Neuronal stem cell (in vitro differentiated cells): ENCODE measurements at regions not wholly inside any gene's neighbourhood (a gene's known extent, or its start where the extent isn't known, plus 50 kb on each side); places are given as distances from the start of the nearest gene placed in this dataset.

Experiments used
- DNase-seq: peaks from one replicate; pipeline ENCODE4 v3.0.0-alpha.2; 2013; ENCODE audit warnings: low spot score
- H2AFZ ChIP-seq: one replicate; pipeline ENCODE4 v1.6.1; 2013; ENCODE audit warnings: mild to moderate bottlenecking, low read length, inconsistent platforms
- H2AK5ac ChIP-seq: 2 replicates; pipeline ENCODE4 v1.6.1; 2013; ENCODE audit warnings: low read depth, mild to moderate bottlenecking, inconsistent platforms, low read length, moderate library complexity, mixed read lengths
- H2BK120ac ChIP-seq: 2 replicates; pipeline ENCODE4 v1.6.1; 2013; ENCODE audit warnings: low read depth, mild to moderate bottlenecking, inconsistent platforms, low read length, moderate library complexity, mixed read lengths
- H2BK12ac ChIP-seq: one replicate; pipeline ENCODE4 v1.6.1; 2013; ENCODE audit warnings: low read length, inconsistent platforms
- H2BK15ac ChIP-seq: 2 replicates; pipeline ENCODE4 v1.6.1; 2013; ENCODE audit warnings: mild to moderate bottlenecking, low read length, inconsistent platforms, mixed read lengths
- H2BK5ac ChIP-seq: one replicate; pipeline ENCODE4 v1.6.1; 2013; ENCODE audit warnings: inconsistent platforms, mild to moderate bottlenecking, low read length, moderate library complexity
- H3K14ac ChIP-seq: one replicate; pipeline ENCODE4 v1.6.1; 2013; ENCODE audit warnings: low read length, inconsistent platforms
- H3K18ac ChIP-seq: 2 replicates; pipeline ENCODE4 v1.6.1; 2013; ENCODE audit warnings: low read length, inconsistent platforms
- H3K23ac ChIP-seq: 2 replicates; pipeline ENCODE4 v1.6.1; 2013; ENCODE audit warnings: low read depth, mild to moderate bottlenecking, mixed read lengths, low read length, inconsistent platforms; ENCODE audit not compliant: poor library complexity
- H3K27ac ChIP-seq: replicated peaks from 3 replicates; pipeline ENCODE4 v1.5.1; 2013; ENCODE audit warnings: low read length, inconsistent platforms
- H3K27me3 ChIP-seq, 3 experiments: 2 replicates each; pipeline ENCODE4 v1.6.1; 2013; ENCODE audit warnings: low read length in 3 of 3, mild to moderate bottlenecking in 2 of 3, inconsistent platforms in 1 of 3, low read depth in 1 of 3, mixed read lengths in 1 of 3, moderate library complexity in 1 of 3; ENCODE audit not compliant: control insufficient read depth in 3 of 3, insufficient read depth in 3 of 3
- H3K36me3 ChIP-seq, 2 donors: replicated peaks in 1 of 2; 2 replicates each; pipeline ENCODE4 v1.6.1; 2013; ENCODE audit warnings: low read length in 2 of 2; ENCODE audit not compliant: control insufficient read depth in 2 of 2, insufficient read depth in 2 of 2
- H3K4ac ChIP-seq: 2 replicates; pipeline ENCODE4 v1.6.1; 2013; ENCODE audit warnings: inconsistent platforms, mild to moderate bottlenecking, low read length, moderate library complexity
- H3K4me1 ChIP-seq, 2 donors: 1 replicate in 1 of 2; 2 replicates in 1 of 2; pipeline ENCODE4 v1.6.1; 2013; ENCODE audit warnings: low read length in 2 of 2, low read depth in 1 of 2; ENCODE audit not compliant: control insufficient read depth in 2 of 2, insufficient read depth in 1 of 2
- H3K4me2 ChIP-seq: one replicate; pipeline ENCODE4 v1.6.1; 2013; ENCODE audit warnings: mild to moderate bottlenecking, low read length, inconsistent platforms; ENCODE audit not compliant: insufficient read depth, poor library complexity, severe bottlenecking
- H3K4me3 ChIP-seq, 2 donors: 2 replicates each; pipeline ENCODE4 v1.5.1; 2013; ENCODE audit warnings: low read length in 2 of 2, mild to moderate bottlenecking in 2 of 2, inconsistent platforms in 1 of 2, moderate library complexity in 1 of 2
- H3K79me1 ChIP-seq: one replicate; pipeline ENCODE4 v1.6.1; 2013; ENCODE audit warnings: low read depth, mild to moderate bottlenecking, inconsistent platforms, low read length, moderate library complexity
- H3K9ac ChIP-seq: one replicate; pipeline ENCODE4 v1.6.1; 2013; ENCODE audit warnings: mild to moderate bottlenecking, low read depth, low read length, inconsistent platforms; ENCODE audit not compliant: poor library complexity
- H3K9me3 ChIP-seq, 2 donors: replicated peaks in 1 of 2; 2 replicates each; pipeline versions ENCODE3 to v1.6.1; 2013; ENCODE audit warnings: low read length in 2 of 2, mild to moderate bottlenecking in 2 of 2, inconsistent platforms in 1 of 2, low read depth in 1 of 2, mixed read lengths in 1 of 2, moderate library complexity in 1 of 2; ENCODE audit not compliant: control insufficient read depth in 2 of 2, insufficient read depth in 1 of 2
- H4K8ac ChIP-seq: one replicate; pipeline ENCODE4 v1.6.1; 2013; ENCODE audit warnings: low read depth, mild to moderate bottlenecking, inconsistent platforms, low read length, moderate library complexity
- H4K91ac ChIP-seq: one replicate; pipeline ENCODE4 v1.6.1; 2013; ENCODE audit warnings: low read length, low read depth, mild to moderate bottlenecking, inconsistent platforms; ENCODE audit not compliant: poor library complexity
- WGBS, 2 donors: extraction: QIAGEN DNeasy Blood & Tissue Kit; methylation state at CpG; one replicate each; pipeline ENCODE4 v1.1.7; 2013; ENCODE audit warnings: missing lambda C conversion rate in 2 of 2, mixed read lengths in 1 of 2; ENCODE audit not compliant: insufficient read length in 2 of 2, insufficient replicate concordance in 1 of 2; ENCODE audit errors: extremely low coverage in 2 of 2; 5-methylcytosine and 5-hydroxymethylcytosine counted together

DNA sequence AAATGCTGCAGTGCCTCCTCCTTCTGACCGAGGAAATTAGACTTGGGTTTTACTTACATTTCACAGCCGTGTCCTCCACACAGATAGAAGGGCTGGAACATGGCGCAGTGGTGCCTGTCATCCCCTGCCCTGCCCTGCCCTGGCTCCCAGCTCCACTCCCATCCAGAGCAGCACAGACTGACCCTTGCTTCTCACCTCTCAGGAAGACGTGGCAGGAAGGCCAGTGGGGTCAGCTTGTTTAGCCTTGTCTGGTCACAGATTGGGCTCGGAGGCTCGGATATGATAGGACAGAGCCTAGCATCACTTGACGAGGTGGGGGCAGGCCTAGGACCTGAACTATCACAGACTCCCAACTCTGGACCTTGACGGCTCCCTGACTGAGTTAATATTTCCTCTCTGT, 88.5 kb downstream of the LINGO1 start:
- peaks cover 0 to 5% of the 10 kb centered on the region in 2 donors for H3K9me3 ChIP-seq
- H3K27me3 ChIP-seq = no peaks in the 10 kb centered on the region
- H2AFZ ChIP-seq = no peak overlapping the region
- no peak overlapping the region for H3K4ac ChIP-seq
- no peak overlapping the region for H3K4me3 ChIP-seq
- peak overlapping the region; percentile 27 for H4K91ac ChIP-seq
- H2AK5ac ChIP-seq = peak overlapping the region; percentile 79
- peak overlapping the region; percentile 78 for H4K8ac ChIP-seq
- no CpG with 5 or more reads among the region's 8 CpGs for WGBS, 2 donors
- H3K23ac ChIP-seq = no peak overlapping the region
- no peak overlapping the region for H2BK120ac ChIP-seq
- DNase-seq = no peak
- peaks cover 29 to 45% of the 10 kb centered on the region in 2 donors for H3K4me1 ChIP-seq
- no peaks in the 10 kb centered on the region for H3K79me1 ChIP-seq
- no peak overlapping the region for H3K4me2 ChIP-seq
- H3K18ac ChIP-seq = no peak overlapping the region
- H2BK5ac ChIP-seq = no peak overlapping the region
- no peaks in the 10 kb centered on the region for H3K36me3 ChIP-seq
- no peak overlapping the region for H3K27ac ChIP-seq
- no peak overlapping the region for H3K14ac ChIP-seq
- peak overlapping the region; percentile 69 for H2BK15ac ChIP-seq
- no peak overlapping the region for H3K9ac ChIP-seq
- peak overlapping the region; percentile 51 for H2BK12ac ChIP-seq

DNA sequence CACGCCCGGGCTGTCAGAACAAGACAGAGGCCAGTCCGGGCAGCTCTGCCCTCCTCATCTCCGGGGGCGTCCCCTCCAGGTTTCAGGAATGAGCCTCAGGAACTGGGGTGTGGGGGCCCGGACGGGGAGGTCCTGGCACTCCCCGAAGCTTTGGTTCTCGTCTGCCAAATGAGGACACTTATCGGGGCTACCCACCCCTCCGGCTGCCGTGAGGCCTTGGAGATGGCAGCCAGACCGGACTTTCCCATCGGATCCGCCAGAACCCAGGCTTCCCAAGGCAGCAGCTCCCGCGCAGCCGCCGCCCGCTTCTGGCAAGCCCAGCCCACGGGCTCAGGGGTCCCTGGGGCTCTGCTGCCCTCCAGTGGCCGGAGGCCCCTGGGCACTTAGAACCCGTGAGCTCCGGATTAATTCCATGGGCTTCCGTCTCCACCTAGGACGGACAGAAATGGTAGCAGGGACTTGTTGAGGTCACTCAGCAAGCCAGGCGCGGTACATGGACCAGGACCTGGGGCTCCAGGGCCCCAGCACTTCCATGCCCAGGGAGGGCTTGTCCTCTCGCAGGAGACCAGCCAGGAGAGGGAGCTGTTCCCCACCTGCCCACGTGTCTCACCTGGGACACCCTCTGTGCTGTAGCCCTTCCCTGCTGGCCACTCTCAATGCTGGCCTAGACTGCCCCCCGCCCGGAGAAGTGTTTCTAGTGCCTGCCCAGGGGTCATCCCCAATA, 89.4 kb downstream of the LINGO1 start:
- Histone ChIP-seq H2BK15ac (peak overlapping the region; percentile 95), H3K14ac (no peak overlapping the region), H3K4me1 (peaks cover 21 to 45% of the 10 kb centered on the region in 2 donors), H3K27ac (no peak overlapping the region), H4K91ac (peak overlapping the region; percentile 46), H3K36me3 (no peaks in the 10 kb centered on the region), H3K23ac (peak overlapping the region; percentile 47), H3K9ac (peak overlapping the region; percentile 50), H2BK120ac (no peak overlapping the region), H3K4me2 (peak overlapping the region; percentile 55), H4K8ac (no peak overlapping the region), H3K4me3 (peak overlapping the region; percentile 35 to 39), H3K4ac (peak overlapping the region; percentile 10), H2AFZ (peak overlapping the region; percentile 92), H2BK12ac (peak overlapping the region; percentile 85), H3K18ac (peak overlapping the region; percentile 87), H2BK5ac (no peak overlapping the region), H2AK5ac (peak overlapping the region; percentile 32), H3K27me3 (no peaks in the 10 kb centered on the region), H3K9me3 (peaks cover 0 to 3% of the 10 kb centered on the region in 2 donors), H3K79me1 (no peaks in the 10 kb centered on the region)
- peak; percentile 84 for DNase-seq
- WGBS, 2 donors = no CpG with 5 or more reads among the region's 32 CpGs

DNA sequence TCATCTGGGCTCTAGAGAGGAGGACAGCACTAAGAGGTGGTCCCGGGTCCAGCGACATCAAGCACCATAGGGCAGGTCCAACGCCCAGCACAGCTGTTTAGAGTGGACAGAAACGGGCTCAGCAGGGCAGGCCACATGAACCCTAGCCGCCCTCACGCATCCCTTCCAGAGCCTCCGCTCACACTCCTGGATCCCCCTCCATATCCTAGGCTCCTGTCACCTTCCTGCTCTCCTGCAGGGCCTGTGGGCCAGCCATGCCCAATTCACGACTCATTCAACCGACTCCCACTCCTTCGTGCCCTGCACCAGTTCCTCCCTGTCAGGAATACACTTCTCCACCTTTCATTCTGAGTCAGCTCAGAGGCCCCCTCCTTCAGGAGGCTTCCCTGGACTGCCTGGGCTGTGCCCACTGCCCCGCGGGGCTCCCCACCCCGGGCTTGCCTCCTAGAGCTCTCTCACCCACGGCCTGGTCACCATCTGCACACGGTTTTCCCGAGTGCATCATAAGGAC, 90.2 kb downstream of the LINGO1 start:
- Histone ChIP-seq H3K23ac (no peak overlapping the region), H3K79me1 (no peaks in the 10 kb centered on the region), H3K4ac (no peak overlapping the region), H3K4me2 (no peak overlapping the region), H3K9me3 (peaks cover 0 to 3% of the 10 kb centered on the region in 2 donors), H2AFZ (peak overlapping the region; percentile 92), H3K36me3 (no peaks in the 10 kb centered on the region), H3K4me1 (peaks cover 21 to 50% of the 10 kb centered on the region in 2 donors), H2AK5ac (peak overlapping the region; percentile 5), H3K18ac (peak overlapping the region; percentile 68), H3K9ac (no peak overlapping the region), H4K8ac (no peak overlapping the region), H4K91ac (peak overlapping the region; percentile 46), H3K27me3 (no peaks in the 10 kb centered on the region), H2BK15ac (peak overlapping the region; percentile 95), H2BK5ac (no peak overlapping the region), H3K14ac (no peak overlapping the region), H3K4me3 (no peak overlapping the region), H2BK12ac (peak overlapping the region; percentile 7), H3K27ac (no peak overlapping the region), H2BK120ac (no peak overlapping the region)
- DNase-seq = no peak
- WGBS, 2 donors = no CpG with 5 or more reads among the region's 16 CpGs

DNA sequence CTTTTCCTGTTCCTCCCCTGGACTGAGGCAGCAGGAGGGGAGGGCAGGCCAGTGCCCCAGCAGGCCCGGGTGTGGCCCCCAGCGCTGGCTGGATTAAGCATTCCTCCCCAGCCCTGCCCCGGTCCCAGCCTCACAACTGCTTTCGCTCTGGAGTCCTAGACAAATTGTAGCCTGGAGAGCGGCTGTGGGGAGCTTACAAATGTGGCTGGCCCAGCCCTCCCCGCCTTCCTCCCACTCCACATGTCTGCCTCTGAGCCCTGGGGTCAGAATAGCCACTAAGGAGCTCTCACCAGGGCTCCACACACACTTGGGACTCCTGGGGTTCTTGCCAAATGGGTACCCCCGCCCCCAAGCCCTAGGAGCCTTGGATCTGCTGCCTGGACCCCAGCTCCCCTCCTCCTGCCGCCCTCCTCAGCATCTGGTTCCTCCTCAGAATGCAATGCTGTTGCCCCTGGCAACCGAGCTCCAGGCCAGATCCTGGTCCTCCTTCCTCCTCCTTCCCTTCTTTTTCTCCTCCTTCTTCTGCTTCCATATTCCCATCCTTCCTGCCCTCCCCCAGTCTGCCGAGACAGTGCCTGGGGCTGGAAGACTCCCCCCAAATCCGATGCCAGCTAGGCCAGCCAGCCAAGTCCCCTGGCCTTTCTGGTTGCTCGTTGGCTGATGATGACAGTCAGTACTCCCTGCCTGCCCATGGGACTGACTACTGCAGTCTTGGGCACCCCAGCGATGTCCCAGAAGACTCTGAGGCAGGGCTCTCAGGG, 91.1 kb downstream of the LINGO1 start:
- H3K4me3 ChIP-seq = peak overlapping the region in 1 of 2 donors; percentile 2
- H3K9ac ChIP-seq = peak overlapping the region; percentile 50
- peak overlapping the region; percentile 11 for H3K18ac ChIP-seq
- peak overlapping the region; percentile 77 for H2AFZ ChIP-seq
- H3K14ac ChIP-seq = no peak overlapping the region
- H3K27ac ChIP-seq = peak overlapping the region; percentile 29
- no peaks in the 10 kb centered on the region for H3K36me3 ChIP-seq
- H4K8ac ChIP-seq = no peak overlapping the region
- H3K4me1 ChIP-seq = peaks cover 24 to 59% of the 10 kb centered on the region in 2 donors
- H2BK5ac ChIP-seq = peak overlapping the region; percentile 3
- H3K9me3 ChIP-seq = no peaks in the 10 kb centered on the region
- H2AK5ac ChIP-seq = peak overlapping the region; percentile 5
- H3K4ac ChIP-seq = no peak overlapping the region
- no peak overlapping the region for H2BK120ac ChIP-seq
- H4K91ac ChIP-seq = no peak overlapping the region
- no peak overlapping the region for H3K23ac ChIP-seq
- H3K79me1 ChIP-seq = no peaks in the 10 kb centered on the region
- H2BK12ac ChIP-seq = no peak overlapping the region
- H2BK15ac ChIP-seq = peak overlapping the region; percentile 80
- H3K27me3 ChIP-seq = no peaks in the 10 kb centered on the region
- WGBS, 2 donors = no CpG with 5 or more reads among the region's 13 CpGs
- DNase-seq = no peak
- no peak overlapping the region for H3K4me2 ChIP-seq
